HG02623 (cell line): ENCODE measurements at regions not wholly inside any gene's neighbourhood (a gene's known extent, or its start where the extent isn't known, plus 50 kb on each side); places are given as distances from the start of the nearest gene placed in this dataset.

Experiments
- ATAC-seq: cut with Tn5 transposase; IDR thresholded peaks from one replicate; pipeline ENCODE4 v1.9.1; 2021; ENCODE audit warnings: moderate library complexity; ENCODE audit not compliant: unreplicated experiment

DNA sequence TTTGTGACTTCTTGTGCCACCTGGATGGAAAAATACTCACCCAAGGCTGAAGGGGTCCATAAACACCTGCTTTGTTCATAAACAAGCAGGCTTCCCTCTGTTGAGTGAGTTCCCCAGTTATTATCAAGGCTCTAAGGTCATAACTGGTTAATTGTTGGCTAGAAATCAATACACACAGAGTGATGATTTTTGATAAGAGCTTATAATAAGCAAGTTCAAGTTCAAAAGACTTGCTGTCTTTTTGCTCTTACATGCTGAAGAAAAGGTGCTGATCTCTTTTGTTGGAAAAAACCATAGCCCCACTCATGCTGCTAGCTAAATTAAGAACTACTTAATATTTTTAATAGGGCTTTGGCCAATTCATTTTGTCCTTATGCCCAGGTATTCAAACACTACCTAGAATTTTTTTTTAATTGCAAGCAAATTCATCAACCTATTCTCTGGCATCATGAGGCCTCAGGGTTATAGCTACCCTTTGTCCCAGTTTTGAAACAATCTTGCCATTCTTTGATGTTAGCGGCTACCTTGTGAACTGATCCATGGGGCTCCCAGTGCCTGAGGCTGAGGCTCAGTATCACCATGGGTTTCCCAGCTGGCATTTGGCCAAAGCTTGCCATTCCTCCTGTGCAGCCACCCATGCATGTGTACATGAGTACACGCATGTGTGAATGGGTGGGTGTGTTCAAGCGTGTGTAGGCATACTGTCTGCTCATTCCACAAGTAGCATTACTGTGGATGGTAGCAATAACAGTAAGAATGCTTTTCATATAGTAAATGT, 127.6 kb upstream of the LPP start:
- ATAC-seq = no peak

DNA sequence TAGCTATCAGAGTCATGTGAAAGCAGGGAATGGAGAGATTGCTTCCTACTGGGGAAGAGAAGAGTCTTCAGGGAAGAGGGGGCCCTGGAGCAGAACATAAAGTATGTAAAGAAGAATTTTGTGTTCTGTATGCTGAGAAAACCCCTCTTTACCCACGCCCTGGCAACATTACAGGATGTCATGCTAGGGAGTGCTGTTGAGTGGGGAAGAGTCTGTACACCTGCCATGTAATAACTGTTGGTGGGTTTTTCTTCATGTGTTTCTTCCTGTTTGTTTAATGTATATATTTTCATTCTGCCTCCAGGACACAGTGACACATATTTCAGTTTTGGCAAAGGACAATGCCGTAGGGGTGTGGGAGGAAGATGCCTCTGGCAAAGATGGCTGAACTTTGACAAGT, 122.8 kb upstream of the LPP start:
- ATAC-seq = no peak

DNA sequence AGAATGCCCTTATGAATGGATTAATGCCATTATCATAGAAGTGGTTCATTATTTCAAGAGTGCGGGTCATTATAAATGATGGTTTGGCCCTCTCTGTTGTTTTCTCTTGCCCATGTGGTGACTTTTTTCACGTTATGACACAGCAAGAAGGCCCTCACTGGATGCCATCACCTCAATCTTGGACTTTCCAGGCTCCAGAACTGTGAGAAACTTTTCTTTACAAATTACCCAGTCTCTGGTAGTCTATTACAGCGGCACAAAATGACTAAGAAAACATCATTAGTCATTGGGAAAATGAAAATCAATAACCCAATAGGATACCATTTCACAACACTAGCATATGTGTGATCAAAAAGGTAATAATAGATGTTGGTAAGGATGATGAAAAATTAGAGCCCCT, 119.0 kb upstream of the LPP start:
- ATAC-seq = no peak

DNA sequence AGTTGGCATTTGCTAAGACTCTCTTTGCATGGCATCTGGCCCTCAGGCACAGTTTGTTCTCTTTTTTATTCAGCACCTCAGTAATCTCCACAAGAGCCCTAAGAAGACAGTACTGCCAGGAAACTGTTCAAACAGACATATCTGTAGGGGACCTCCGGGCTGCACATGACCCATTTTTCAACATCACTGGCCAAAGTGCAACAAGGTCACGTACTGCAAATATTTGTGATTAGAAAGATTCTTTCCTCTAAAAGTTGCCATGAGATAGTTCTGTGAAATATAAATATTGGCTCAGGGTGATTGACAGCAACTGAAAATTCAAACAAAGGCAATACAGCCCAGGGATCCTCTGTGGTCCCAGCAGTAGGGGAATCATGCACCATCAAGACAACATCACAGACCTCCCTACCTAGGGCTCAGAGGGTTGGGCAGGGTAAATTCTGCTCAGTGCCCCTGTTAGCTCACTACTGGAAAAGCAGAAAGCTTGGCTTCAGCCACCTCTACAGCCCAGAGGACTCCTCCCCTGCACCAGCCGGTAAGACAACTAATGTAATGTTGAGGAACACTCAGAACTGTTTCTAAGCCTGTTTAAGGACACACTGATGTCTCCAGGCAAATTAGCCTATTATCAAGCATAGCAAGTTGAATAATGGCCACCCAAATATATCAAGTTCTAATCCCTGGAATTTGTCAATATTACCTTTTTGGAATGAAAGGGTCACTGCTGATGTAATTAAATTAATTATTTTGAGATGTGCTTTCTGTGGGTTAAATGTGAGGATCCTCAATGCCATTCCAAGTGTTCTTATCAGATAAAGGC, 117.4 kb upstream of the LPP start:
- ATAC-seq = no peak

DNA sequence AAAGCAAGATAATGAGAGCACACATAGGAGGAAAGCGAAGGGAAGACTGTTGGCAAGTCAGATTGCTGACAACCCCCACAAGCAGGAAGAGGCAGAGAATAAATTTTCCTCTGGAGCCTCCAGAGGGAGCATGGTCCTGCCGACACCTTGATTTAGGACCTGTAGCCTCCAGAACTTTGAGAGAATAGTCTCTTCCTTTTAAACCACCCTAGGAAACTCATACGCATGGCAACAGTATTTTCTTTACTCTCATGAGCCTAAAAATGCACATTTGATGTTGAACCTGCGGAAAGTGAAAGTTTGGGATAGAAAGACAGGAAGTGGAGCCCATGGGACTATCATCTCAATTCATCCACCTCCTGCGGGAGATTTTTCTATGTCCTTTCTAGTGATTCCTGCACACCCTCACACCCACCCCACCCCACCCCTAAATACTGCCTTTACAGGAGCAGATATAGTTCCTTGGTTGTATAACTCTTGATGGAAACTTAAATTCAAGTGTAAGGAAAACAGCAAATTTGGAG, 116.7 kb upstream of the LPP start:
- no peak for ATAC-seq

DNA sequence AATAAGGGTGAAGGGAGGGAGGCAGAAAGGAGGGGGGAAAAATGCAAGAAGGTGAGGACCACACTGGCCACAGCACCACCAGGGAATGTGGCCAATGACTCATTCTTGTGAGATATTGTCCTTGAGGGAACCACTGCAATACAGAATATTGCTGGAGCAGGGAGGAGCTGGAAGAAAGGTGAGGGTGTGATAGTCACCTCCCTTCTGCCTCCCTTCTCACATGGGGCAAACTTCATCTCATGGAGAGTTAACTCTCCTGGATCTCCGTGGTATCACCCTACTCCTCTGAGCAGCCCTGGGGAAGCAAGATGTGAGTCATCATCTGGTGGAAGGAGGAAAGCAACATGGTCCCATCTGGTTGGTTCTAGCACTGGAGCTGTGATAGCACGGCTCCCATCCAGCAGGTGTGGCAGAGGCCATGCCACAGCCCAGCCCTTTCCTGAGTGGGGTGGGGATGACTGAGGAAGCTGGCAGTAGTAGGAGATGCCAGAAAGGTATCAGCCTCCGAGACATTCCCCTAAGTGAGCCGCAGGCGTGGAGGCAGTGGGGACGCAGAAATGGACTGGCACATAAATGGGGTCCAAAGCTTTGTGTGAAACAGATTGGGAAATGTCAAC, 115.9 kb upstream of the LPP start:
- ATAC-seq = no peak

DNA sequence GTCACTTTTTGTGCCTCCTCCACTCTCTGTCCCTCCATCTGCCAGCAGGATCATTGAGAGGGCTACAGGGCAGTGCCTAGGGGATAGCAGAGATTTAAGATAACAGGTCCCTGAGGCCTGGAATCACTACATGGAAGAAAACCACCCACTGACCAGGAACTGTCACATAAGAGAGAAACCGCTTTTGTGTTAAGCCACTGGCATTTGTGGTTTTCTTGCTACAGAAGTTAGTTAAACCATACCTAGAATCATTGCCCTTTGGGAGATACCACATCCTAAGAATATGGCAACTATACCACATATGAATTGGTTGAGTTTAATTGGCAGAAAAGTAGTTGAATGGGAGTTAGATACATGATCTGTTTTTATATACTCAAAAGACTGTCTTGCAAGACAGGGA, 112.8 kb upstream of the LPP start:
- ATAC-seq = no peak

DNA sequence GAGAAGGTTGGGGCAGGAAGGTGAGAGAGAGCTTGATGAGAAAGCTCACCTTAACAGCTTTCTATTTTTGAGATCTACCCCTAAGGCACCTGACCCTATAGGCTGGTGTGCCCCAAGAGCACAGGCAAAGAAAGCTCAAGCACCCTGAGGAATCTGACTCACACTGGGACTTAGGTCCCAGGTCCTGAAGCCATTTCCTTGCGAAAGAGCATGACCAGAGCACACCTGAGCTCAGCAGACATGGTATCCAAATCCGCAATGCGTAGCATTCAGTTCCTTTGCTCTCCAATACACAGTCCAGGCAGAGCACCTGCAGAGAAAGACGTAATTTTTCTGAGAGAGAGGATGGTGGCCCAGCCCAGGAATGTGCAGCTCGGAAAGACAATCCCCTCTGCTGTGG, 112.1 kb upstream of the LPP start:
- ATAC-seq = no peak

DNA sequence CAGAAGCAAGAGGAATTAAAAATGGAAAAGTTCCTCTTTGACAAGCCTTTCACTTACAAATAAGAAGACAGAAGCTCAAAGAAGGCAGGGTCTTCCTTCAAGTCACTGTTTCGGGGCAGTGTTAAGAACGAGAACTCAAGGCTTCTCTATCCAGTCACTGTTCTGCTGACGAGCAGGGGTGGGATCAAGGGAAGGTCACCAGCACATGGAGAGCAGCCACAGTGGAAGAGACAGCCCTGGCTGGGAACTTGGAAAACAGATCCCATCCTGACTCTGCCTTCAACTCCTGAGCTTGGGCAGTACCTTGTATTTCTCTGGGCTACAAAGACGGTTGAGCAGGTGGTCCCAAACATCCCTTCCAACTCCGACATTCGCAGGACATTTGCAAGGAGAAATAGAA, 111.5 kb upstream of the LPP start:
- no peak for ATAC-seq

DNA sequence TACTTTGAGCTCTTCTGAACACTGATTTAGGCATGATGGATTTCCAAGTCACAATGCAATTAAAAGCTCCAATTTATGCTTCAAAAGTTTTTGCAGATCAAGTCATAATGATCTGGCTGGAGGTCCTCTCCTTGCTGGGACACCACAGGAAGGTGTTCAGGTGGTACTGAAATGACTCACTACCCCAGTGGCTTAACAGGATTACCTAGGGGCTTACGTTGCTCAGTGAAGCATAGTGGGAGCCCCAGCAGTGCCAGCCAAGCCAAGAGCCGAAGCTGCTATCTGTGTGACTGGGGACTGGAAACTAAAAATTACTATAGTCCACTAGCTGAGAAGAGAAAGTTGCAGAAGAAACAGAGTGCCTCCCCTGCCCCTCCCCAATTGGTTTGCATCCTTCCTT, 110.1 kb upstream of the LPP start:
- no peak for ATAC-seq

DNA sequence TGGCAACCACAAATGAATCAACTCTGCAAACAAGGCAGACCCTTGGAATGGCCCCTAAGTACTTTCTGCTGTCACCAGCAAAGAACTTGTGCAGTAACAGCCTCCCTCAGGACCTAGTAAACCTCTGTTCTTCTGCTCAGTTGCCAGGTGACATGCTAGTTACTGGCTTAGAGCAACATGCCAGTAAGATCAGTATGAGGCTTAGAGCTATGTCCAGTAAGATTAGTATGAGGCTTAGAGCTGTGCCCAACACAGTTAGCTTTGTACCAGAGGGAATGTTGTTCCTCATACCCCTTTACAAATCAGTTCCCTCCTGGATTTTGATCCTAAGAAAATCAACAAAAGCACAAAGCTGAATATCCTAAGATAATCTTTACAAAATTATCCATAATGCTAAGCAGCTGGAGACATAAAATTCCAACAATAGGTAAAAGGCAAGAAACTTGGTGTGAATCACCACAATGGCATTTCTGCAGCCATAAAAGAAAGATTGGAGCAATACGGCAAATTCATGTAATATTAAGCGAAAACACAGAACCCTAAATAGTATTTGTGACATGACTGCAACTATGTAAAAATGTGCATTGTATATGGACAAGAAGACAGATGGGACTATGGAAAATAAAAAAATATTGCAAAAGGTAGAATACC, 107.3 kb upstream of the LPP start:
- ATAC-seq = no peak

DNA sequence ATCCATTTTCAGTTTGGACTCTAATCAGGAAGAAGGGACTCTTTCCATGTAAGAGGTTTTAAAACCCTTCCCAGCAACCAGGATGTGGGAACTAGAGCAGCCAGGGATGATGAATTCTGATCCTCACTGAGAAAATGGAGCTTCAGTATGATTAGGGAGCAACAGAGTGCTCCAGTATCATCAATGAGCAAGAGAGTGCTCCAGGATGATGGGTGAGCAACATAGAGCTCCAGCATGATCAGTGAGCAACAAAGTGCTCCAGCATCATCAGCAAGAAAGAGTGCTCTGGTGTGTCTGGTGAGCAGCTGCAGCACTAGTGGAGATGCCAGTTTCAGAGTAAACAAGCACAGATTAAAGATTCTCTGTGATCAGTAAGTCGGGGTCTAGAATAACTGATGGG, 106.4 kb upstream of the LPP start:
- ATAC-seq = no peak

DNA sequence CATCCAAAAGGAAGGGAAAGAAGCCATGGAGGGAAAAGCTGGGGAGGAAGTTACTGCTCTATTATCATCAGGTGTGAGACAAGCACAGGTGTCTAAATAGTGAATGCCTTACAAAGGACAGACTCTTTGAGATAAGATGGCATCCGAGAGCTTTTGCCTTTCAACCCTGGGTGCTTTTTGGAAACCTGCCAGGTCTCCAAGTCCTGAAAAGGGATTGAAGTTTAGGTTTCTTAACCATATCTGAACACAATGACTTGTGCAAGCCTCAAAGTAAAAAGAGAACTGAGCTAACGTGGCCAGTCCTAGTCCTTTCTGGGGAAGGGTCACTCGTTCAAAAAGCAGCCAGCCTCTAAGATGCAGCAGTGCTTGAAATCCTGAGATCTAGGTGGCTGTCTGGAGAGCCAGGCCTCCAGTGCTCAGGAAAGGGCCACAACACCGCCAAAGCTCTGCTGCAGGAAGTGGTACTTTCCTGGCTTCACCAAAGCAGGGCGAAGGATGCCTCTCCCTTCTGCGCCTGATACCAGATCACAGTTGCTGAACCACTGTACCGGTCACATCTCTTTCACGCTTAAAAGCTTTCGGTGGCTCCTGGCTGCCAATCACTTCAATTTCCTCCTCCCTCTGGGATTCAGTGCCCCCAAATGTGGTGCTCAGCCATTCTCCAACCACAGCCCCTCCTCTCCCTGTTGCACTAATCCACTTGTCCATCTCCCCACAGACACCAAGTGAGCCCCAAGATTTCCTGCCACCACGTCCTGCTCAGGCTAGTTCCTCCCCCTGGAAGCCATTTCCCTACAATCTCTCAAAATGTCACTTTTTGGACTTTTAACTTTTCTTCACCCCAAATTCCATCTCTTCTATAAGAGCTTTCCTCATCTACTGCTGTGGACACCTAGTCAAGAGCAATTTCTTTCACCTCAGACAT, 104.1 kb upstream of the LPP start:
- ATAC-seq = no peak

DNA sequence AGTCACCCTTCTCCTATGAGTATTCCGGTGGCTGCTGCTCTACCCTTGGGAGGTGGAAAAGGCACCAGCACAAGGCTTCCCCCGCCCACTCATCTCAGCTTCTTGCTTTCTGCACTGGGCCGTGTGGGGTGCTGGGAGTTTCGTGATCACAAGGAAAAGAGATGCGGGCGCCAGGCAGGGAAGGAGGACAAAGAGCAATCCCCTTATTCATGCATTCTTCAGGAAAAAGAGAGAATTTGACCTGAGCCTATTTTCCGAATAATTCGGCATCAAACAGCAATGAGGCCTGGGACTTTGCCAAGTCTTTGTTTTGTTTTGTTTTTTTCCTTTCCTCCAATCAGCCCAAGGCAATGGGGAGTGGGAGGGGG, 102.2 kb upstream of the LPP start:
- no peak for ATAC-seq

DNA sequence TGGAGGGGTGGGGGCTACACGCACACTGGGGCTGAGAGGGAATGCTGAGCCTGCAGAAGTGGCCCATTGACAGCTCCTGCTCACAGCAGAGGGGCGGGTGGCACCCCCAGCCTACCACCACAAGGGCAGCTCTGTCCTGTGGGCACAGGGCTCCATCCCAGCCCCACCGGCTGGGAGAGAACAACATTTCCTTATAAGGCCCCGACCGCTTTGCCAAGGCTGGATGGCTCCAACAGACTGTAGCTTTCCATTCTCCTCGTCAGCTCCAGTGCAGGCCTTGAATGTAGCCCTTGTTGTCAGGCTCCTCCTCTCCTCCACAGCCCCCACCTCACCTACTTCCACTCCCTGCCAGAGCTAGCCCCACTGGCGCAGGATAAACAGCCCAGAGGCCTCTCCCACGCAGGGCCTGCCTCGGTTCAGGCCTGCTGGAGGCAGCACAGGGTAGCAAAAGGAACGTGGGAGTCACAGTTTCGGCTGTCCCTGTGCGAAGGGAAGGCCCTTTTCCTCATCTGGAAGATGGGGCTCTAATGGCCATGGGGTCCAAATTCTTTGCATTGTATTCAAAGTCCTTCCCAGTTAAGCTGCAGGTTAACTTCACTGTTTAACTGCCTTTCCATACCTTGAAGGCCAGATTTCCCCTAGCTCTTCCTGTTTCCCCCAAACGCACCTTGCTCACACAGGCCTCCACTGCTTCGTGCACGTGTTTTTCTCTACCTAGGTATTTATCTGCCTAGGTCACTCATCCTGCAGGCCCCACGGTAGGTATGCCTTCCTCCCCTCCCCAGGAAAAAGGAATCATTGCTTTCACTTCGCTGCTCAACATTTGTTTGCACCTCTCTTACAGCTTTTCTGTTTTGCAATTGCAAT, 101.6 kb upstream of the LPP start:
- no peak for ATAC-seq

DNA sequence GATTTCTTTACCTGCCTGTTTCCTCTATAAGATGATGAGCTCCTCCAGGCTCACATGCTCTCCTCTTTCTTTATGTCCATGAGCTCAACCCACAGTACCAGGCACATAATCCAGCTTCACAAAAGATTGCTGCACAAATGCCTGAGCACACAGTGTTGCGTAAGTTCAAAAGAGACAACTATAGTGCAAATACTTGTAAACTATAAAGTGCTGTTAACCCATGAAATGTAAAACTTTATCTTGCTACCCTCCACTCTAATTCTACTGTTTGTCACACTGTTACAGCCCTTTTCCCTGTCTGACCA, 101.0 kb upstream of the LPP start:
- ATAC-seq = no peak

DNA sequence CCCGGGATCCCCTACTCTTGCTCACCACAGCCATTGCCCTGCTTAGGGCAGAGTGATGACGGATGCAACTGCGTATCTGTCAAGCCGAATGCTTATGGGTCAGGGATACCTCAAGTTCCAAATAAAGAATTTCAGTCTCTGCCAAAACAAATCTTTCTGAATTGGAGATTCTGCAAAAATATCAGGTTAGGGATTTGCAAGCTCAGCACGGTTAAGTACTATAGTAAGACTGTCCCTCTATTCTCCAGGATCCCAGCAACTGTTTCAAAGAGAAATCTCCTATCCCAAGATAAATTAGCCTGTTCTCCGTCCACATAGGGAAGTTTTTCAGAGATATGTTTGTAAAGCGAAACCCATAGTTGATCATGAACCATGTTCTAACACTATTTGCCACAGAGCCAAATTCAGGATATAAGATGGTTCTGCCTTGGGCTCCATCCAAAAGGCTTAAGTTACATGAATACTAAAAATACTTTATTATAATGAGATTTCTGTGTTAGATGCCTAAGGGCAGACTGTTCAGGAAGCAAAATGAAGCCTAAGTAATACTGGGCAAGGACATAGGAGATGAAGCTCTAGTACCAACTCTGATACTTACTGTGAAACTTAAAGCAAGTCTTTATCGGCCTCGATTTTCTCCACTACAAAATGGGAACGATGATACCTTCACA, 100.1 kb upstream of the LPP start:
- no peak for ATAC-seq

DNA sequence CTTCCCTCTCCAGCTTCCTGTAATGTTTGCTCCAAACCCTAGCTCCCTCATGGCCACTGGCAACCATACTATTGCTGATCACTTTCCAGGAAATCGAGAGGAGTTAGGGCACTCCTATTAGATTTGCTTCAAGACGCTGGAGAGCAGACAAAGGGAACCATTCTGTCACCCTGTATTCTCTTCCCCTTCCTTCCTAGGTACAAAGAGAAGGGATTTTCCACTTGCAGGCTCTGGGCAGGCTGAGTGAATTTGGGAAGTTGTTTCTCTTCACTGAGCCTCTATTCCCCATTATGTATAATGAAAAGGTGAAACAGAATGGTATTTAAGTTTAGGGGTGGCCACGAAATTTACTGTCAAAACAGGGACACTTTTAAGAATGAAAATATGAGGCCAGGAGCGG, 99.4 kb upstream of the LPP start:
- no peak for ATAC-seq

DNA sequence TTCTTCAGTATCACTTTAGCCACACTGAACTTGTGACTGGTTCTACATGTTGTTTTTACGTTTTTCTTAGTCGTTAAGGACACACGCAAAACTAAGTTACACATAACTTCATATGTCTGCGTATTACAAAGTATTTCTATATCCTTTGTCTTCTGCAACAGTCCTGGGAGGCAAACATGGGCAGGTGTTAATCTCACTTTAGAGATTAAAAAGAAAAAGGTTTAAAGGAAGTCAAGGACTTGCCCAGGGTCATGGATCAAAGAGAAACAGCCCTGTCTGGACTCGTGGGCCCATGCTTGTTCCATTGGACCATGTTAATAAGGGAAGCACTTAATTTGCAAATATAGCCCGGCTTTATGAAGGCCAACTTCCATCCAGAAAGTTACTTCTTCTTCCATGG, 98.6 kb upstream of the LPP start:
- no peak for ATAC-seq
